SW 1271 (cell line): ENCODE measurements at regions not wholly inside any gene's neighbourhood (a gene's known extent, or its start where the extent isn't known, plus 50 kb on each side); places are given as distances from the start of the nearest gene placed in this dataset.
"Not testable (repeated sequence)": the region's sequence is repeated elsewhere in the genome, so short reads cannot be mapped to it uniquely, and the experiment has no call there.

Experiments
- DNase-seq, 2 experiments: peaks; one replicate each; lab custom pipeline; 2025; lab: John Stamatoyannopoulos, UW

DNA sequence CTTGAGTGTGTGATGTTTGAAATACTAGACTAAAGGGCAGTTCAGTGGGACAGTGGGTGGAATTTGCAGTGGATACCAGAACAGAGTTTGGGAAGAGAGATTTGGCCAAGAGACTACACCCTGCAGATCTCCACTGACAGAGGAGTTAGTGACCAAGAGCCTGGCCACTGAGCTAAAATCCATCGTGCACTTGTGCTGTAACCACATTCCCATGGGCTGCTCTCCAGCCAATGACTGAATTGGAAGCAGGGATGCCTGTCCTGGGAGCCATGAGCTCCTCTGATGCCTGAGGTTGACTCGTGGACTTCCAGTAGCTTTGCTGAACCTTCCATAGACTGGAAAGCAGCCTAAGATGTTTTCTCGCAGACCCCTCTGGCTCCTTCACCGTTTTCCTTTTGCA is 296.1 kb downstream of the TRIML1 start:
- DNase-seq = no peak

DNA sequence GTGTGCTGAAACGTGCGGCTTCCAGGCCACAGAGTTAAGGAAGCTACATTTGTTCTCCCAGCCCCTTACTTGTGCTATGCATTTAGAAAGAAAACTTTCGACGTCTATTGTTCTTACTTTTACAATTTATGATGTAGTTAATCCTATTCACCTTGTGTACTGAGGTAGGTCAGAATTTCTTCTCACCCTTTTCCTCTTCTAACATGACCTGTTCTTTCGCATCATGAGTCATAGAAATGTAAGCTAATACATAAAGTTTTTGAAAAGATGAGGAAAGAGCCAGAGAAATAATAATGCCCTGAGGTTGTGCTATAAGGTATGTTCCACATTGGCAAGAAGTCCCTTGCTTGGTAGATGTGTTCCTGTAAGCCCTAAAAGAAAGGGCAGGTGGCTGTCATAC is 298.3 kb downstream of the TRIML1 start:
- DNase-seq = no peak

DNA sequence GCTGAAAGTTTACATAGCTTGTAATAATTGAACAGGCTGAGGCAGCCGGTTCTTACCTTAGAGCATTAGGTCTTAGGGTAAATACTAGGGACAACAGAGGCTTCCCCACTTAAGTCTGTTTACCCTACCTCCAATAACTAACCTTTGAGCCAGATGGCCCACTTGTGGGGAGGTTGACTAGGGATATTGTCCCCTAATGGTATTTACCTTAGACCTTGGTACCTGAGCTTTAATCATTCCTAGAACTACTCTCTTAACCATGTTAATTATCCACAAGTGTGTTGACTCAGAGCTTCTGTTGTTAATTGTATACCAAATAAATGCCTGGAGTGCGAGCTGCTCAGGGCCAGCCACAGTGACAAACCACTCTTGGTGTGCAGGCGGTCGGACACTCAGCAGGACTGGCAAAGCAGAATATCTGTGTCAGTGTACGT is 299.2 kb downstream of the TRIML1 start:
- not testable (repeated sequence) for DNase-seq

DNA sequence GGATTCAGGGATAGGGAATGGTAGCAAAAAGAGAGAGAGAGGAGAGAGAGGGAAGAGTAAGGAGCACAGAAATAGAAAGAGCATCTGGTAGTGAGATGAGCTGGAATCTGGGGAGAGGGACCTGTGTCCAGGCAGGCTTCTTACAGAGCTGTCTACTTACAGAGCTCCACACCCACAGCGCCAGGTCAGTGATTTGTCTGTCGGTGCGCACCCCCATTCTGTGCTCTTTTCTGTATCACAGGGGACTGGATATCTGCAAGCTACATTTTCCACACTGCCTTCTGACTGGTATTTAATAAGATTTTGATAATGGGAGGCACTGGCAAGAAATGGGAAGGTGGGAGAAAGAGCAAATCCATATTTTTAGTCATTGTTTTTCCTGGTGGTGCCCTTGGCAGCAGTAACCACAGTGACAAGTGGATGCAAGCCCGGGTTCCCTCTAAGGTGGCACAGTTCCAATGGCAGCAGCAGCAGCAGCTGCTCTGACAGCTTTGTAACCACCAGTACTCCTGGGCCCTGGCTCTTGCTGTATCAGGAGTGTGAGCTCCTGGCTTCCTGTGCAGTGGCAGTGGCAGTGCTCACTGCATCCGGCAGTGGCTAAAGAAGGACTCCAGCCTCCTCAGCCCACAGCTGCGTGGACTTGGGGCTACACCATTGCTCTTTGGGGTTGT is 300.5 kb downstream of the TRIML1 start:
- DNase-seq = no peak

DNA sequence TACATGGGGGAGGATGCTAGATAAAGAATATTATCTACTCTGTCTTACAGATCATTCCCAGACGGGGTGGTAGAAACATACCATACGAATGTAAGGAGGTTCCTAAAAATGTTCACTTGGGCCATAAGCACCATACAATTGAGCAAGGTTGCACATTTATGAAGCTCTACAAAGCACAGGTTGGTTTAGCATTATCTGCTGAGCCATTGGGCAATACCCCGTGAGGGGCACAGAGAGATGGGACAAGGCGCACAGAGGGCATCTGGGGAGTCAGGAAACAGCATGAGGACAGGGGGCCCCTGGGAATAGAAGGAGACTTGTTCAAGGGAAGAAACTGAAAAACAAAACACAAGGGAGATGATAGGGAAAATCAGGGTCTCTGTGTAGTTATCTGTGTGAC is 305.3 kb downstream of the TRIML1 start:
- no peak for DNase-seq

DNA sequence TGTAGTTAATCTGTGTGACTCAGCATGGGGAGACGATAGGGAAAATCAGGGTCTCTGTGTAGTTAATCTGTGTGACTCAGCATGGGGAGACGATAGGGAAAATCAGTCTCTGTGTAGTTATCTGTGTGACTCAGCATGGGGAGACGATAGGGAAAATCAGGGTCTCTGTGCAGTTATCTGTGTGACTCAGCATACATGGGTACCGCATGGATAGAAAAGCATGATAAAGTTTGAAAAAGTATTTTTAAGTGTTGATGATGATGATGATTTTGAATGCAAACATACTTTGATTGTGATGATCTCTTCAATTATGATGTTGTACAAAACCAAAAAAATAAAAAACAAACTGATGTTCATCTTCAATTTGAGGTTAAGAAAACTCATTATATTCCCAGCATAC is 309.8 kb downstream of the TRIML1 start:
- DNase-seq = not testable (repeated sequence)

DNA sequence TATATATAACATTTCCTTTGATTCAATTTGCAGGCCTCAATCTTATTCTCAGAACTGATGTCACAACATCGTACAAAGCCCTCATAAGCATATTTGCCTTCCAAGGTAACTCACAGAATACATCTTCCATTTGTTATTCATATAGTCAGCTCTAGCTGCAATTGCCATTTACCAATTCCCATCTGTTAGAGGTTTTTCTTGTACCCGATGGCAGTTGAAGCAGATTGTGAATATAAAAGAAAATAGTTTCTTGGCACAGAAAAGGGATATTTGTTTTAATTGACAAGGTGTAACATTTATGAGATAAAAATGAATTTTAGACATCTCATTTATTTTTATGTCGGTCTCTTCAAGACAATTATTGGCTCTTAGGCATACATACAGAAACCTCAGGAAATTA is 311.3 kb downstream of the TRIML1 start:
- DNase-seq = no peak

DNA sequence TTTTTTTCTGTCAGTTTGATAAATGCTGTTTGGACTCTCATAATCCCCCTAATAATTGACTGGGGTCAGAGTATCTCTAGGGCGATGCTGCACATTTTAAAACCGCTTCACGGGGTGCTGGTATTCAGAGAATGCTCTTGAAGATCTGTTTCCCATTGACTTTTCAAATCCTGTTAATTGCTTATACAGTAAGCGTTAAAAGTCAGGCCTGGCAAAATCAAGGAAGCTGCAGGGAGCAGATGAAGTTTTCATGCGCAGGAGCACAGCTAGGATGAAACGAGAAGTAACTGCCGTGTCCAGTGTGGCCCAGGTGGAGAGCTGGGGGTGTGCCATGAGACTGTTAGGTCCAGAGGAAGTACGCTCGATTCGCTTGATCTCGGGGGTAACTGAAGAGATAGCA is 312.9 kb downstream of the TRIML1 start:
- no peak for DNase-seq

DNA sequence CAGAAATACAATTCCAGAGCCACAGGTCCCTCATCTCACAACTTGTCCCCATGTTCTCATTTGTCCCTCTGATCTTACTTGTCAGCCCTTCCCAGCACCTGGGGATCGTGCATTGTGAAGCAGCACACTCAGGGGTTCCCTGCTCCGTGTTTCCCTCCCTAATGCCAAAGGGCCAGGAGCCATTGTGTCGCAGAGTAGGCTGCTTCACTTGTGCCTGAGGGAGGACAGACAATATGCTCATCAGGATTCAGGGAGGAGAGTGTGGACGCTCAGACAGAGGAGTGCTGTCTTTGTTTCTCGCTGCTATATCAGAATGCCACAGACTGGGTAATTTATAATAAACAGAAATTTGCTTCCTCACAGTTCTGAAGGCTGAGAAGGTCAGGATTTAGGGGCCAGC is 315.3 kb downstream of the TRIML1 start:
- no peak for DNase-seq

DNA sequence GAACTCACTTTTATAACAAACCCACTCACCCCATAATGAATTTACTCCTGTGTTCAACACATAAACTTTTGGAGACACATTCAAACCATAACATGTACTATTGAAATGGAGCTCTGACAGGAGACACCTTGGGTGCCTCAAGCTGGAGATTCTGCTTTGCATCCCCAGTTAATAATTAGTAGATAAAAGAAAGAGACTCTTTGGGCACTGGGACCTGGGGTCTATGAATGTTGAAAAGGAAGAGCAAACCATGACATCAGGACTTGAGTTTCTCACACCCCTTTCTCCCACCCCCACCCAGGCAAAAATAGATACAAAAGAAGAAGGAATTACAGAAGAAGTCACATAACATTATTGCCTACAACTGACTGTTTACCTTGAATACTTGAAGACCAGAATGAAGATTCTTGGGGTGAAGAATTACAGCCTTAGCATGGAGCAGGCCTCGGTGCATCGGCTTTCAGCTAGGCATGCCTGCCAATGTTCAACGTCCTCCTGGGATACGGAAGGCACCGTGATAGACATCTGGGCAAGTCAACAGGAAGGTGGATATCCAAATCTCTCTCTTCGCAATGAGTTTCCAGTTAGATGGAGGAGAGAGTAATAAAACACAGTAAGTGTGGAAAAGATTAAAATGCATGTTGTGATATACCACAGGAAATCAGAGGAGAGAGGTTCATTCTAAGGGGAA is 316.0 kb downstream of the TRIML1 start:
- no peak for DNase-seq

DNA sequence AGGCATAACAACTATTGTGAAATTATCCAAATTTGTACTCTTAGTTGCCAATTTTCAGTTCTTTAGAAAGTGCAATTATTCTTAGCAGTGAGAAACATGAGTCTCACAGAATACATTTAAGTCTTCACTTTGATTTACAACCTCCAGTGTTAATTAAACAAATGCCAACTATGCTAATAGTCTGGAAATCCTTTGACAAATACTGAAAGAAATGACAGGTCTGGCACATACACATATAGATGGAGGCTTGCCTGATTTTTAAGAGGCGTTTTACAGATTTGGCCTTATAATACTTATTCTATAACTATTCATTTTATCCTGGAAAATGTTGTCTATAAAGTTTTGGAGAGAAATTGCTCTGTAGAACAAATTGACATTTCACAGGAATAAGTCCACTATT is 320.1 kb downstream of the TRIML1 start:
- no peak for DNase-seq

DNA sequence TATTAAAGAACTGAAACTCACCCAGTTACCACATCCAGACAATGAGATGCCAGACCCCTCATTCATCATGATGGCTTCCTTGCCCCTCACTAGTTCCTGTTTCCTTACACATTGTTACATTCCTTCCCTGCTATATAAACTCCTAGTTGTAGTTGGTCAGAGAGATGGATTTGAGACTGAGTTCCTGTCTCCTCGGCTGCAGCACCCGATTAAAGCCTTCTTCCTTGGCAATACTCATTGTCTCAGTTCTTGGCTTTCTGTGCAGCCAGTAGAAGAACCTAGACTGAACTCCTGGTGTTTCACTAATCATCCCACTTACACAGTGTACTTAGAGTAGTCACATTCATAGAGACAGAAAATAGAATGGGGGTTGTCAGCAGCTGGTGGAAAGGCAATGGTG is 324.7 kb downstream of the TRIML1 start:
- DNase-seq = no peak

DNA sequence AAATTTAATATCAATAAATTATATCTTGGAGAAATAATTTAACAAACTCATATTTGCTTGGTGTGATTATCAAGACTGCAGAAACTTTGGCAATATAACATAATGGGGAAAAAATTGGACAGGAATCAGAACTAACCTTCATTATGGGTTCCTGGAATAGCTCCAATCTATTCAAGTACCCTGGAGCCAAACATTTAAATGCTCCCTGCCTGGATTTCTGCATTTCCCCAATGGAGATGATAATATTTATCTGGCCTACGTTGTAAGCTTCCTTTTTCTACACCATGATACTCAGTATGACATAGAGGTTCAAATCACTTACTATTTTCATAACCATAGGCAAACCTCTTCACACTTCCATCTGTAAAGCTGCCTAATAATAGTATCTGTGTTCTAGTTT is 326.8 kb downstream of the TRIML1 start:
- no peak for DNase-seq

DNA sequence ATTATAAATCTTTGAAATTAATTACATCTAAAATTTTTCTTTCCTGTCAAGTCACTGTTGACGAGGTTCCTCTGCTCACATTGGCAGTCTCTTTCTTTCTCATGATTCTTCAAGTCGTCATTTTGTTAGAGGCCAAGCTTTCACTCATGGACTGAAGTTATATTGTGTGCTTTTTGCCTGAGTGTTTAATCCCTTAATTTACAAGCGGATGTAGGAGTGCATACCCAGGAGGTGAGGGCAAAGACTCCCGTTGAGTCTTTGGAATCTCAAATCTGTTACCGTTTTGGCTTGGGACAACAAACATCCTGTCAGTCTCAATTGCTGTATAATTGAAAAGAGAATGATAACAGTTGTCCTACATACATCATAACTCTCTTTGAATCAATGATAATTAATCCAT is 345.0 kb downstream of the TRIML1 start:
- DNase-seq = no peak

DNA sequence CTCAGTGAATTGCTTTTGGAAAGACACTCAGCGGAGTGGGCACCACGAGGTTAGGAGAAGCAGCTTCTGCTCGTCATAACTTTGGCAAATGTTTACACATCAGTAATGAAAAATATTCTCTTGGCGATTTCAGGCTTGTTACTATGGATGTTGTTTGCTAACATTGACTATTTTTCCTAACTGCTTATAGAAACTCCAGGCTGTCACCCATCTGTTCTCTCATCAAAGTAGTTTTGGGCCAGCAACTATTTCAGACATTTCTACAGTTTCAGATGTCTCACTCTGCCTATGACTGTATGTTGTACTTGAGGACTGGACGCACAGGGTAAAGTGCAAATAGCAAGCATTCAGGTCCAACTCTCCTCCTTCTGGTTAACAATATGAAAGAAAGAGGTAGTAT is 346.7 kb downstream of the TRIML1 start:
- DNase-seq = no peak

DNA sequence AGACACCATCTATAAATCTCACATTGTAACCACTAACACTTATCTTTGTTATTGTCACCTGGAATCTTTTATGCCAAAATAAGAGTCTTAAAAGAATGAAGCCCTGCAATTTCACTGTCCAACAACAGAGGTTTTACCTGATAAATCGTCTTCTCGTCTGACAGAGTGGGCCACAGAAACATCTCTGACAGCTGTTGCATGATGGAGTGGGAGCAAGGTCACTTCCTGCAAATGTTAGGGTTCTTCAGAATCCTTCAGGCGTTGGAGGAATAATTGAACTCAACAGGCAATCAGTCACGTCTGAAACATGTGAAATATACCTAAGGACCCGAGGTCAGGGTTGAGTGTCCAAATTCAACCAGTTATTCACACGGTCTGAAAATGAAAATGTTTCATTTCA is 353.6 kb downstream of the TRIML1 start:
- DNase-seq = no peak

DNA sequence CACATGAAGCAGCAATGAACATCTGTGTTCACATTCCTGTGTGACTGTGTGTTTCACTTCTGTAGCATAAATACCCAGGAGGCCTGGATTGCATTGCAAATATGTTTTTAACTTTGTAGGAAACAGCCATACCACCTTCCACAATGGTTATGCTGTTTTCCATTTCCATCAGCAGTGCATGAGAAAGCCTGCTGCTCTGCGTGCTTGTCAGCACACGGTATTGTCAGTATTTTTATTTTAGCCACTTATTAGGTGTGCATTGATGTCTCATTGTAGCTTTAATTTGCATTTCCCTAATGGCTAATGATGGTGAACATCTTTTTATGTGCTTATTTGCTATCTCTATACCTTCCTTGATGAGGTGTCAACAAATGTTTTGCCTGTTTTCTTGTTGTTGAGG is 355.9 kb downstream of the TRIML1 start:
- no peak for DNase-seq

DNA sequence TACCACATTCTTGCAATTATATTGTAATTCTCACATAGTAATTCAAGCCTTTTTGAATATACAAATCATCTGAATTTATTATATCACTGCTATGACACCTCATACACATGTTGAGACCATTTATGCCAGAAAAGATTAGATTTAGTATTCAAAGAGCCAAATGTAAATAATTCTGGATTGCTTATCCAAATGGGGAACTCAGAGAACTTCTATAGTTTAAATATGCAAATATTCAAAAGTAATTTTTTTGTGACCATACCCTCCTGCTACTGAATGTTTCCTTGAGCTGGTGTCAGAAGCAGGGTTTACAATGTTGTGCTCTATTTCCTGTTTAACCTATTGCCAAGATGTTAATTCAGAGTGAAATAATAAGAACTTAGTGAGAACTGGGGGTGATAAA is 372.2 kb downstream of the TRIML1 start:
- DNase-seq = no peak

DNA sequence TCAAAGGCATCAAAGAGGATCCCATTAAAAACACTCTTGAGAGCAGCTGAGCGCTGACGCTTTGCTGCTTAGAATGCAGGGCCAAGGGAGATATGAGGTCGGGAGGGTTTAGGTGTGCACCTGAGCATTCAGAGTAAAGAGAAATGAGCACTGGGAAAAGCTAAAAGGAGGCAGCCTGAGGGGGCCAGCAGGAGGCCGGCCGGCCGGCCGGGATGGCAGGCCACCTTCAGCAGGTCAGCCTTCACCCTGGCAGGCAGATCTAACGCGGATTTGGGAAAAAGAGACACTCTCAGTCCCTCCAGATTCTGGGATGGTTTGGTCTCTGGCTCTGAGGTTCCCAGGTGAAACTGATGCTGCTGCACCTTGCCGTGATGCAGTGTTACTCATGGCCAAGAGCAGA is 393.5 kb downstream of the TRIML1 start:
- no peak for DNase-seq

DNA sequence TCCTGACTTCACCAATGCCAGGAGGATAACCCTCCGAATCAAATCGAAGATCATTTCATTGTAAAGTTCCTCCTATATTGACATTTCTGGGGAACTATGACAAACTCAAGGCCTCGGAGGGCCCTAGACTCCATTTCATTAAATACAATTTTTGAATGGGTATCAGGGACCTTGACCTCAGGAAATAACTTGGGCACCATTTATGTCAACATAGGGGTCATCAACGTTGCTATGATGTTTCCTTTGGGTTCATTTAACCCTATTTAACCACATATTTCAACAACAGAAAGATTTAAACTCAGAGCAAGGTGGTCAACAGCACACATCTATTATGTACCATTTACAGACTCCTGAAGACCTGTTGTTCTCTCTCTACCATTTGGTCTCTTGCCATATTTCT is 395.1 kb downstream of the TRIML1 start:
- DNase-seq = no peak

DNA sequence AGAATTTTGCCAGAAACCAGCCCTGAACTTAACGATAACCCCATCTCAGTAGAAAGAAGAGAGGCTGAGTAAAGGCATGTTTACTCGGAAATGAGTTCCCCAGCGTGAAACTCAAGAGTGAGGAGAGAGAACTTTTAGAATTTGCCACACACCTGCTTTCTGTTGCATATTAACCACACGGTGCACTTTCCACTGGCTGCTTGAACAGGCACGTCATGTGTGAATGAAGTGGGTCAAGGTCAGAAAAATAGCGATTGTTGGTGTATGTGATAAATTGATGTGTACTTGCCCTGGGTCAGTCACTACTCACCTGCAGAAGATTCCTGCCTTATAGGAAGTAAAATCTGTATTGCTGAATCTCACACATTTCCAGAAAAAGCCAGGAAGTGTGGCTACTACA is 395.7 kb downstream of the TRIML1 start:
- no peak for DNase-seq

DNA sequence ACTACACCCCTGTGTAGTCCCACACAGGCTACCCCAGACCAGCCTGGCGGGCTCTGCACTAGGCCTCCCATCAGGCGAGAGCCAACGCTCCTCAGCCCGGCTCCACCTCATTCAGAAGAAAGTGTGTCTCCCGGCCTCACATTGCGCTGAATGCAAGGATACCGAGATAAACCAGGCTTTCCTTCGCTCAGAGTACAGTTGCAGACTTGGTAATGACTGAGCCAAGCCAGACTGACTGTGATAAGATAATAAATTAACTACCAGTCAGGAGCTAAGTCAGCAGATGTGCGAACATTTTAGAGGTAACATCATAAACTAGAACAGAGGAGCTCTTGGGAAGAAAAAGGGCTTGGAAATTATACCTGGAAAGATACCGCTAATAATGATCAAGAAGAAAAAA is 397.6 kb downstream of the TRIML1 start:
- no peak for DNase-seq

DNA sequence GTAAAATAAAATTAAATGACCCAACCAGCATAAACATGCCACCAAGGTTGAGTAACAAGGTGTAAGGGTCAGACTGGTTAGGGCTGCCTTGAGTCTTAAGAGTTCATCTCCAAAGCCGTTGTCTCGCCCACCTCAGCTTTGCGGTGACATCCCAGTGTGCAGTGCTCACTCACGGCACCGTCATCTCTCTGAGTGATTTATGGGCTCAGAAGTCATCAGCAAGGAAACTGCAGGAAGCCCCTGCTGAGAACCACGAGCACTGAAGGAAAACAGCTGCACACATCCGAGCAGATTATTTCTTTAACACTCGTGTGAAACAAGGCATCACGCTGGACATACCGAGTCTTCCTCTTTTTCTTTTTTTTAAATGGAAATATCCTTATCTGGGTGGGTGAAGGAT is 411.1 kb downstream of the TRIML1 start:
- no peak for DNase-seq

DNA sequence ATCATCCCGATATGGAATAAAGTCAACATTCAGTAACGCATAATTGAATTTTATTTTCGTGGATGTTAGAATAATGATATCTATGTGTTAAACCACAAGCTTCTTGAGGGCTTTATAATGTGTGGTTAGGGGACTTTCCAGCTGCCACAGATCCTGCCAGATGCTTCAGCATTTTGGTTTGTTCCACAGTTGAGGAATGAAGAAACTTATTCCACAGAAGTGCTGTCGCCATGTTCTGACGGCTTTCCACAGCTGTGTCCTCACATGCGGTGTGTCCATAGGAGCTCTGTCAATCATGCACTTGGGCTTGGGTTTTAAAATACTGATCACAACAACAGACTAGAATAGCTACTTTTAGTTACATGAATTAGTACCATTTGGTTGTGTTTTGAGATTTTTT is 411.9 kb downstream of the TRIML1 start:
- no peak for DNase-seq
